MCF 10A (cell line): ENCODE measurements at regions not wholly inside any gene's neighbourhood (a gene's known extent, or its start where the extent isn't known, plus 50 kb on each side); places are given as distances from the start of the nearest gene placed in this dataset.

Experiments
- BruUV-seq: library from RNA; stranded (reverse); fragments of 400-500 nt; replicated peaks from 2 replicates; lab custom pipeline; 2021; lab: Mats Ljungman, UMichigan
- CTCF ChIA-PET: fragments of 300-600 bp; sonication (Branson Sonifier 250); formaldehyde crosslinking; extraction: SDS; loops from one replicate; lab custom pipeline; 2021; ENCODE audit warnings: antibody characterized with exemption, inconsistent platforms; lab: Yijun Ruan, JAX
- POLR2A ChIA-PET: fragments of 300-600, 350-650 bp; sonication (Branson Sonifier 250); formaldehyde crosslinking; extraction: SDS; loops from one replicate; lab custom pipeline; 2020; ENCODE audit warnings: antibody characterized with exemption, inconsistent platforms; lab: Yijun Ruan, JAX
- DNase-seq: peaks from one replicate; pipeline ENCODE4 v3.0.0-alpha.2; 2018; ENCODE audit not compliant: unreplicated experiment
- H3K27ac Mint-ChIP-seq: one replicate; pipeline ENCODE4 v1.8.0; 2022; ENCODE audit warnings: mild to moderate bottlenecking, low read depth, mixed read lengths; ENCODE audit not compliant: unreplicated experiment
- H3K27me3 Mint-ChIP-seq: one replicate; pipeline ENCODE4 v1.8.0; 2022; ENCODE audit warnings: mixed read lengths; ENCODE audit not compliant: insufficient read depth, unreplicated experiment
- H3K36me3 Mint-ChIP-seq: one replicate; pipeline ENCODE4 v1.8.0; 2022; ENCODE audit warnings: mild to moderate bottlenecking, moderate library complexity, mixed read lengths; ENCODE audit not compliant: insufficient read depth, unreplicated experiment
- H3K4me1 Mint-ChIP-seq: one replicate; pipeline ENCODE4 v1.8.0; 2022; ENCODE audit warnings: mixed read lengths; ENCODE audit not compliant: insufficient read depth, unreplicated experiment
- H3K4me3 Mint-ChIP-seq: one replicate; pipeline ENCODE4 v1.8.0; 2022; ENCODE audit warnings: mild to moderate bottlenecking, moderate library complexity, mixed read lengths; ENCODE audit not compliant: unreplicated experiment
- H3K9me3 Mint-ChIP-seq: one replicate; pipeline ENCODE4 v1.8.0; 2022; ENCODE audit warnings: mixed read lengths; ENCODE audit not compliant: unreplicated experiment
- intact Hi-C: fragments of 100-400 bp; cut with micrococcal nuclease; formaldehyde crosslinking; loops from 2 replicates; pipeline ENCODE4 v1.14.1; 2022
- TF ChIP-seq, protein P1 (sequence below): fragments of 200-600 bp; IDR thresholded peaks from one replicate; pipeline ENCODE4 v1.8.0; 2022; ENCODE audit warnings: antibody characterized with exemption, mild to moderate bottlenecking; ENCODE audit not compliant: unreplicated experiment

DNA sequence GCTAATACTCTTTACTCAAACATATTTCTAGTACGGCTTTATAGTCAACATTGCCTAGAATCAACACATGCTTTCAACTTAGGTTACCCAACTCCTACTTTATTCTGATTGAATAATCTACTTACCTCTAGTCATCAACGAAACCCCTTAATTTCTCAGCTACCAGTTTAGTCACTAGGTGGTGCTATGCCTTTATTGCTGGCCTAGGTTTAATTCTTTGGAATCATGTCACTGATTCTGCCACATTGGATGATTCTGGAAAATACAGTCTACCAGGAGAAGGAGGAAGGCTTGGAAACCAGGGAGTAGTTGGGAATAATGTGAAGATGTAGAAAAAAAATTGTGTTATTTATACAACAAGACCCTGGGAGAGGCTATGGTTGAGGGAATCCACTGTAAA lies 167.7 kb downstream of the DCAF12L2 start:
- no peak overlapping the region for H3K27ac Mint-ChIP-seq
- intact Hi-C loops: loop anchor here (5.0 kb wide), 1 partner anchor 1039 kb away; no protein-coding TSS in a partner anchor
- DNase-seq: peak; percentile 49
- TF ChIP-seq, protein P1, sequence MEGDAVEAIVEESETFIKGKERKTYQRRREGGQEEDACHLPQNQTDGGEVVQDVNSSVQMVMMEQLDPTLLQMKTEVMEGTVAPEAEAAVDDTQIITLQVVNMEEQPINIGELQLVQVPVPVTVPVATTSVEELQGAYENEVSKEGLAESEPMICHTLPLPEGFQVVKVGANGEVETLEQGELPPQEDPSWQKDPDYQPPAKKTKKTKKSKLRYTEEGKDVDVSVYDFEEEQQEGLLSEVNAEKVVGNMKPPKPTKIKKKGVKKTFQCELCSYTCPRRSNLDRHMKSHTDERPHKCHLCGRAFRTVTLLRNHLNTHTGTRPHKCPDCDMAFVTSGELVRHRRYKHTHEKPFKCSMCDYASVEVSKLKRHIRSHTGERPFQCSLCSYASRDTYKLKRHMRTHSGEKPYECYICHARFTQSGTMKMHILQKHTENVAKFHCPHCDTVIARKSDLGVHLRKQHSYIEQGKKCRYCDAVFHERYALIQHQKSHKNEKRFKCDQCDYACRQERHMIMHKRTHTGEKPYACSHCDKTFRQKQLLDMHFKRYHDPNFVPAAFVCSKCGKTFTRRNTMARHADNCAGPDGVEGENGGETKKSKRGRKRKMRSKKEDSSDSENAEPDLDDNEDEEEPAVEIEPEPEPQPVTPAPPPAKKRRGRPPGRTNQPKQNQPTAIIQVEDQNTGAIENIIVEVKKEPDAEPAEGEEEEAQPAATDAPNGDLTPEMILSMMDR: peak; percentile 42
- ChIA-PET CTCF (interaction anchor here (0.6 to 2.2 kb wide), 19 partner anchors 8 to 1780 kb away, joined by 3 to 14 read pairs (median 4); no protein-coding TSS in a partner anchor), POLR2A (interaction anchor here (0.7 kb wide), 1 partner anchor 1553 kb away, joined by 4 read pairs; no protein-coding TSS in a partner anchor)
- no peaks in the 10 kb centered on the region for H3K27me3 Mint-ChIP-seq
- no TSS peak for BruUV-seq
- H3K4me1 Mint-ChIP-seq: no peaks in the 10 kb centered on the region
- H3K4me3 Mint-ChIP-seq: no peak overlapping the region
- H3K36me3 Mint-ChIP-seq: no peaks in the 10 kb centered on the region
- H3K9me3 Mint-ChIP-seq: peaks cover 5% of the 10 kb centered on the region

DNA sequence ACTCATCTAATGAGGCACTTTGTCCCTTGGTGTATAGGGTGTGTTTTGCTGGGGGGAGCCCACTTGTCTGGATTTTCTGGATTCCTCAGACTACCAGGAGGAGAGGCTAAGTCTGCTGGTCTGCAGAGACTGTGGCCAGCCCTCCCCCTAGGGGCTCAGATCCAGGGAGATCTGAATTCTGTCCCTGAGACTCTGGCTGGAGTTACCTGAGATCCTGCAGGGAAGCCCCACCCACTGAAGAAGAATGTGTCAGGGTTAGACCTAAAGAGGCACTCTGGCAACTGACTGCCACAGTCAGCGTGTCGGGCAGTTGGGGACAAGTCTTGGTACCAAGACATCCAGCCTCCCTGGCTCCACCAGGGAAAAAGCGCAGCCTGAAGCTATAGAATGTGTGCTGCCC lies 138.9 kb downstream of the DCAF12L2 start:
- intact Hi-C loops: no loop called here
- ChIA-PET CTCF (no interaction called here), POLR2A (no interaction called here)
- H3K4me3 Mint-ChIP-seq: no peak overlapping the region
- TF ChIP-seq, protein P1: no peak
- H3K4me1 Mint-ChIP-seq: no peaks in the 10 kb centered on the region
- H3K36me3 Mint-ChIP-seq: no peaks in the 10 kb centered on the region
- H3K27ac Mint-ChIP-seq: no peak overlapping the region
- no peaks in the 10 kb centered on the region for H3K27me3 Mint-ChIP-seq
- BruUV-seq: no TSS peak
- DNase-seq: no peak
- H3K9me3 Mint-ChIP-seq: peaks cover 25% of the 10 kb centered on the region

DNA sequence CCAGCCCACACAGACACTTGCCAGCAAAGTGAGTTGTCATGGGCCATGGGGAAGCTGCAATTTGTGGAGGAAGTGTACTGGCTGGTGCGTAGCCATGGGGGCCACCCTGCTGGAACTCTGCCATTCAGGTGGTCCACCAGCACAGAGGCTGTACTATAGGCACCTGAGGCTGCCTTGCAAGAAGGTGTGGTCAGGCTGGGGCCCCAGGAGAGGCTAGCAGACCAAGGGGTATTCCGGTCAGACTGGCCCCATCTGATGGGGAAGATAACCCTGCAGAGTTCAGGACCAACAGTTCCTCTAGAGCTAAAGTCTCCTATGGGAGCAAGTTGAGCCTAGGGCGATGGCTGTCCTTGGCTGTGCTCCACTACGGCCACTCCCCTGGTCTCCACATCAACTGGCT lies 136.1 kb downstream of the DCAF12L2 start:
- ChIA-PET CTCF (interaction anchor here (1.1 kb wide), 1 partner anchor 16 kb away, joined by 3 read pairs; no protein-coding TSS in a partner anchor), POLR2A (no interaction called here)
- H3K9me3 Mint-ChIP-seq: peaks cover 20% of the 10 kb centered on the region
- H3K27ac Mint-ChIP-seq: no peak overlapping the region
- H3K27me3 Mint-ChIP-seq: no peaks in the 10 kb centered on the region
- TF ChIP-seq, protein P1: no peak
- intact Hi-C loops: no loop called here
- DNase-seq: no peak
- H3K4me3 Mint-ChIP-seq: no peak overlapping the region
- no peaks in the 10 kb centered on the region for H3K4me1 Mint-ChIP-seq
- H3K36me3 Mint-ChIP-seq: no peaks in the 10 kb centered on the region
- BruUV-seq: no TSS peak

DNA sequence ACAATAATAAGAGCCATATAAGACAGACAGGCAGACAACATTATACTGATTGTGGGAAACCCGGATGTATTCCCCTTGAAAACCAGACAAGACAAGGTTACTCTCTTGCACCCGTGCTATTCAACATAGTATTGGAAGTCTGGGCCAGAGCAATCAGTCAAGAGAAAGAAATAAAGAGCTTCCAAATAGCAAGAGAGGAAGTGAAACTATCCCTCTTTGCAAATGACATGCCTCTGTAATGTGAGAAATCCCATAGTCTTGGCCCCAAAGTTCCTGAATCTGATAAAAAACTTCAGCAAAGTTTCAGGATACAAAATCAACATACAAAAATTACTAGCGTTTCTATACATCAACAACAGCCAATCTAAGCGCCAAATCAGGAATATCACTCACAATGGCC lies 102.1 kb downstream of the DCAF12L2 start:
- intact Hi-C loops: no loop called here
- Mint-ChIP-seq H3K4me1 (no peaks in the 10 kb centered on the region), H3K27me3 (no peaks in the 10 kb centered on the region), H3K9me3 (peaks cover 7% of the 10 kb centered on the region), H3K36me3 (no peaks in the 10 kb centered on the region), H3K27ac (no peak overlapping the region), H3K4me3 (no peak overlapping the region)
- no peak for DNase-seq
- no TSS peak for BruUV-seq
- CTCF ChIA-PET: no interaction called here
- POLR2A ChIA-PET: no interaction called here
- TF ChIP-seq, protein P1: no peak
